ENCODE measurements at regions not wholly inside any gene's neighbourhood (a gene's known extent, or its start where the extent isn't known, plus 50 kb on each side); places are given as distances from the start of the nearest gene placed in this dataset.

GRCh38 chr2:196433116-196433515 lies 206.4 kb upstream of the CCDC150 start:
- in situ Hi-C loops (cut with MboI) (no loop called here), intact Hi-C loops (cut with micrococcal nuclease) (no loop called here)
- no peak overlapping the region for H3K4me3 ChIP-seq
- ATAC-seq (no peak), FAIRE-seq (no peak), DNase-seq (ENCODE audit: extremely low read depth in 1 of 4, low spot score in 3 of 4) (no peak)
- H3K79me2 ChIP-seq (ENCODE audit: control insufficient read depth, insufficient read depth, low read length): no peaks in the 10 kb centered on the region
- 65% methylated on average over 12 of the region's 13 CpGs for WGBS (ENCODE audit: insufficient coverage, low coverage, missing lambda C conversion rate)
- H3K27me3 ChIP-seq (ENCODE audit: control insufficient read depth in 2 of 2, insufficient read depth in 2 of 2, low read length in 2 of 2): no peaks in the 10 kb centered on the region
- ChIA-PET CTCF (ENCODE audit: low intra/inter-chr PET ratio) (no interaction called here), POLR2A (interaction anchor here (0.6 kb wide), 1 partner anchor 160 kb away, joined by 3 read pairs; no protein-coding TSS in a partner anchor)
- no peaks in the 10 kb centered on the region for H3K9me1 ChIP-seq (ENCODE audit: control insufficient read depth, insufficient read depth, low read length)
- H3K9ac ChIP-seq (ENCODE audit: insufficient read depth in 1 of 2, low read depth in 2 of 2, low read length in 2 of 2): no peak overlapping the region
- H3K27ac ChIP-seq (ENCODE audit: extremely low read depth, low read depth, low read length): no peak overlapping the region
- TF ChIP-seq MECOM (CRISPR knock-in tag; IDR thresholded peaks at IDR 0.05): no peak
- 0 out of 2 replicates have a peak, but pooled peaks have one; percentile 11 for TF ChIP-seq MGA (IDR thresholded peaks at IDR 0.05)
- peak; percentile 27; the same call in 1 of the 2 replicates for TF ChIP-seq L3MBTL2 (IDR thresholded peaks at IDR 0.05)
- no peaks in the 10 kb centered on the region for H3K36me3 ChIP-seq (ENCODE audit: control insufficient read depth, insufficient read depth, low read length)
- no peaks in the 10 kb centered on the region for H4K20me1 ChIP-seq (replicated peaks; ENCODE audit: control insufficient read depth, insufficient read depth, low read length)
- no peaks in the 10 kb centered on the region for H3K9me3 ChIP-seq (replicated peaks; ENCODE audit: control insufficient read depth, insufficient read depth, low read depth, low read length)
- H2AFZ ChIP-seq (ENCODE audit: low read depth, low read length): no peak overlapping the region
- no TSS peak for BruUV-seq (replicated peaks)
- no peaks in the 10 kb centered on the region for H3K4me1 ChIP-seq (replicated peaks in 1 of 2; ENCODE audit: control insufficient read depth in 2 of 2, insufficient read depth in 2 of 2, low read length in 2 of 2)
- H3K4me2 ChIP-seq (ENCODE audit: insufficient read depth, low read length): no peak overlapping the region
